ENCODE measurements at regions not wholly inside any gene's neighbourhood (a gene's known extent, or its start where the extent isn't known, plus 50 kb on each side); places are given as distances from the start of the nearest gene placed in this dataset.

- no peak for ATAC-seq (ENCODE audit: low read depth)
- no CpG with 5 or more reads among the region's 3 CpGs for WGBS (ENCODE audit: insufficient coverage)
- H4K20me1 ChIP-seq (ENCODE audit: control insufficient read depth, insufficient read depth, low read length, poor library complexity, severe bottlenecking) = no peaks in the 10 kb centered on the region
- H3K27ac Mint-ChIP-seq = no peak overlapping the region
- H3K4me3 Mint-ChIP-seq = no peak overlapping the region
- no peaks in the 10 kb centered on the region for H3K36me3 ChIP-seq (replicated peaks in 1 of 2; ENCODE audit: control extremely low read depth in 1 of 2, control insufficient read depth in 1 of 2, extremely low read depth in 1 of 2, insufficient read depth in 2 of 2, low read length in 1 of 2)
- intact Hi-C loops (cut with micrococcal nuclease) = no loop called here
- ChIA-PET POLR2A (no interaction called here), CTCF (no interaction called here)
- H3K4me3 ChIP-seq (ENCODE audit: control extremely low read depth in 1 of 5, extremely low read depth in 1 of 5, insufficient read depth in 1 of 5, low read depth in 2 of 5, low read length in 4 of 5) = no peak overlapping the region
- TF ChIP-seq CTCF (IDR thresholded peaks at IDR 0.05) = no peak
- TF ChIP-seq EZH2 (IDR thresholded peaks at IDR 0.05; ENCODE audit: borderline replicate concordance, insufficient read depth, low read depth, low read length, poor library complexity, severe bottlenecking) = no peak
- no peak overlapping the region for H3K4me2 ChIP-seq (replicated peaks; ENCODE audit: low read depth, low read length, poor library complexity, severe bottlenecking)
- H3K9me3 ChIP-seq (ENCODE audit: control extremely low read depth in 1 of 3, control insufficient read depth in 2 of 3, insufficient read depth in 1 of 3, low read length in 2 of 3) = peaks cover 0 to 3% (median 0%) of the 10 kb centered on the region in 3 donors
- no peak overlapping the region for H3K27ac ChIP-seq (ENCODE audit: low read length in 2 of 2)
- H3K4me1 Mint-ChIP-seq = no peaks in the 10 kb centered on the region
- H2AFZ ChIP-seq (ENCODE audit: insufficient read depth, low read depth, low read length, poor library complexity, severe bottlenecking) = no peak overlapping the region
- no peaks in the 10 kb centered on the region for H3K4me1 ChIP-seq (ENCODE audit: control insufficient read depth in 2 of 2, insufficient read depth in 2 of 2, low read length in 2 of 2)
- H3K27me3 Mint-ChIP-seq = no peaks in the 10 kb centered on the region
- no peak for DNase-seq
- no peak overlapping the region for H3K9ac ChIP-seq (ENCODE audit: low read length)
- no peaks in the 10 kb centered on the region for H3K27me3 ChIP-seq (replicated peaks in 1 of 4; ENCODE audit: control extremely low read depth in 1 of 4, control insufficient read depth in 3 of 4, insufficient read depth in 4 of 4, low read length in 3 of 4)
- H3K79me2 ChIP-seq (ENCODE audit: control insufficient read depth, insufficient read depth, low read length) = no peaks in the 10 kb centered on the region
- peaks cover 2% of the 10 kb centered on the region for H3K9me3 Mint-ChIP-seq (ENCODE audit: insufficient read depth)
Measured at GRCh38 chr4:29588617-29589016, 1131.6 kb upstream of the PCDH7 start.

DNA sequence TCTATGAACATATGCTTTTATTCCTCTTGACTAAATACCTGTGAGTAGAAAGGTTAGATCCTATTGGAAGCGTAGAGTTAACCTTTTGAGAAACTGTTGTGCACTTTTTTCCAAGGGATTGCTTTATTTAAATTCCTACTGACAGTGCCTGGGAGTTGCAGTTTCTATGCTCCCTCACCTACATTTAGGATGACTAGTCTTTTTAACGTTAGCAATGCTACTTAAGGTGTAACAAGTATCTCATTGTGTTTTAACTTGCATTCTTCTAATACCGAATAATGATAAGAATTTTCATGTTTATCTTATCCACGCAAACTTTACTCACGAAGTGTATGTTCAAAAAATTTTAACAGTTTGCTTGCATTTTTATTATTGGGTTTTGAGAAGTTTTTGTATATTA is 1123.9 kb upstream of the PCDH7 start:
- Histone ChIP-seq H3K27me3 (replicated peaks in 1 of 4; ENCODE audit: control extremely low read depth in 1 of 4, control insufficient read depth in 3 of 4, insufficient read depth in 4 of 4, low read length in 3 of 4) (no peaks in the 10 kb centered on the region), H3K9ac (ENCODE audit: low read length) (no peak overlapping the region), H3K27ac (ENCODE audit: low read length in 2 of 2) (no peak overlapping the region), H3K4me2 (replicated peaks; ENCODE audit: low read depth, low read length, poor library complexity, severe bottlenecking) (no peak overlapping the region), H3K79me2 (ENCODE audit: control insufficient read depth, insufficient read depth, low read length) (no peaks in the 10 kb centered on the region), H3K36me3 (replicated peaks in 1 of 2; ENCODE audit: control extremely low read depth in 1 of 2, control insufficient read depth in 1 of 2, extremely low read depth in 1 of 2, insufficient read depth in 2 of 2, low read length in 1 of 2) (no peaks in the 10 kb centered on the region), H4K20me1 (ENCODE audit: control insufficient read depth, insufficient read depth, low read length, poor library complexity, severe bottlenecking) (no peaks in the 10 kb centered on the region), H2AFZ (ENCODE audit: insufficient read depth, low read depth, low read length, poor library complexity, severe bottlenecking) (no peak overlapping the region), H3K4me1 (ENCODE audit: control insufficient read depth in 2 of 2, insufficient read depth in 2 of 2, low read length in 2 of 2) (no peaks in the 10 kb centered on the region), H3K9me3 (ENCODE audit: control extremely low read depth in 1 of 3, control insufficient read depth in 2 of 3, insufficient read depth in 1 of 3, low read length in 2 of 3) (peaks cover 0 to 10% (median 0%) of the 10 kb centered on the region in 3 donors), H3K4me3 (ENCODE audit: control extremely low read depth in 1 of 5, extremely low read depth in 1 of 5, insufficient read depth in 1 of 5, low read depth in 2 of 5, low read length in 4 of 5) (no peak overlapping the region)
- Mint-ChIP-seq H3K27ac (no peak overlapping the region), H3K9me3 (ENCODE audit: insufficient read depth) (peaks cover 8% of the 10 kb centered on the region), H3K4me3 (no peak overlapping the region), H3K4me1 (no peaks in the 10 kb centered on the region), H3K27me3 (no peaks in the 10 kb centered on the region)
- ATAC-seq (ENCODE audit: low read depth) = no peak
- ChIA-PET POLR2A (no interaction called here), CTCF (no interaction called here)
- intact Hi-C loops (cut with micrococcal nuclease) = no loop called here
- DNase-seq = no peak
- no CpG with 5 or more reads among the region's 5 CpGs for WGBS (ENCODE audit: insufficient coverage)
- no peak for TF ChIP-seq EZH2 (IDR thresholded peaks at IDR 0.05; ENCODE audit: borderline replicate concordance, insufficient read depth, low read depth, low read length, poor library complexity, severe bottlenecking)
- no peak for TF ChIP-seq CTCF (IDR thresholded peaks at IDR 0.05)

Data from B cell (primary cell).